HG03095 (cell line): ENCODE measurements at regions not wholly inside any gene's neighbourhood (a gene's known extent, or its start where the extent isn't known, plus 50 kb on each side); places are given as distances from the start of the nearest gene placed in this dataset.

Experiments
- ATAC-seq: cut with Tn5 transposase; IDR thresholded peaks from one replicate; pipeline ENCODE4 v1.9.1; 2021; ENCODE audit warnings: moderate library complexity; ENCODE audit not compliant: unreplicated experiment

- no peak for ATAC-seq
These were observed 198.0 kb upstream of the ZP4 start for GRCh38 chr1:238088560-238089290.

GRCh38 chr1:238073991-238074390 is 183.3 kb upstream of the ZP4 start:
- no peak for ATAC-seq

- no peak for ATAC-seq
These were observed 180.3 kb upstream of the ZP4 start for GRCh38 chr1:238071061-238071460.

- ATAC-seq, result no peak
These were observed 172.7 kb upstream of the ZP4 start for GRCh38 chr1:238063454-238063853.

GRCh38 chr1:238061967-238062613 is 171.4 kb upstream of the ZP4 start:
- ATAC-seq, result peak; percentile 65

- peak; percentile 55 for ATAC-seq
These were observed 169.3 kb upstream of the ZP4 start for GRCh38 chr1:238060061-238060460.

- ATAC-seq, result no peak
These were observed 162.0 kb upstream of the ZP4 start for GRCh38 chr1:238052496-238053266.

GRCh38 chr1:238029126-238029525 is 138.4 kb upstream of the ZP4 start:
- no peak for ATAC-seq

- no peak for ATAC-seq
These were observed 136.6 kb upstream of the ZP4 start for GRCh38 chr1:238027366-238027765.

- no peak for ATAC-seq
These were observed 132.4 kb upstream of the ZP4 start for GRCh38 chr1:238023137-238023536.

- no peak for ATAC-seq
These were observed 127.5 kb upstream of the ZP4 start for GRCh38 chr1:238018214-238018613.

- no peak for ATAC-seq
These were observed 116.1 kb upstream of the ZP4 start for GRCh38 chr1:238006779-238007178.

- ATAC-seq, result no peak
These were observed 114.4 kb upstream of the ZP4 start for GRCh38 chr1:238005116-238005515.

- ATAC-seq, result no peak
These were observed 111.1 kb upstream of the ZP4 start for GRCh38 chr1:238001818-238002217.

- ATAC-seq, result no peak
These were observed 108.8 kb upstream of the ZP4 start for GRCh38 chr1:237999426-238000052.

GRCh38 chr1:237998581-237998980 is 107.9 kb upstream of the ZP4 start:
- no peak for ATAC-seq

- no peak for ATAC-seq
These were observed 92.8 kb upstream of the ZP4 start for GRCh38 chr1:237983496-237983895.

GRCh38 chr1:237981223-237981622 is 90.5 kb upstream of the ZP4 start:
- ATAC-seq, result no peak

- no peak for ATAC-seq
These were observed 85.6 kb upstream of the ZP4 start for GRCh38 chr1:237976331-237976730.

- ATAC-seq, result no peak
These were observed 85.2 kb upstream of the ZP4 start for GRCh38 chr1:237975903-237976302.

- ATAC-seq, result no peak
These were observed 84.7 kb upstream of the ZP4 start for GRCh38 chr1:237975376-237975775.
